ENCODE measurements at regions not wholly inside any gene's neighbourhood (a gene's known extent, or its start where the extent isn't known, plus 50 kb on each side); places are given as distances from the start of the nearest gene placed in this dataset.
"Not testable (repeated sequence)": the region's sequence is repeated elsewhere in the genome, so short reads cannot be mapped to it uniquely, and the experiment has no call there.

- DNase-seq (ENCODE audit: low spot score) = peak; percentile 37
Observed at GRCh38 chr18:39604836-39605235, 2039.2 kb upstream of the CELF4 start.

GRCh38 chr18:39602131-39602530, 2036.5 kb upstream of the CELF4 start:
- no peak for DNase-seq (ENCODE audit: low spot score)

GRCh38 chr18:39600894-39601293, 2035.3 kb upstream of the CELF4 start:
- no peak for DNase-seq (ENCODE audit: low spot score)

DNA sequence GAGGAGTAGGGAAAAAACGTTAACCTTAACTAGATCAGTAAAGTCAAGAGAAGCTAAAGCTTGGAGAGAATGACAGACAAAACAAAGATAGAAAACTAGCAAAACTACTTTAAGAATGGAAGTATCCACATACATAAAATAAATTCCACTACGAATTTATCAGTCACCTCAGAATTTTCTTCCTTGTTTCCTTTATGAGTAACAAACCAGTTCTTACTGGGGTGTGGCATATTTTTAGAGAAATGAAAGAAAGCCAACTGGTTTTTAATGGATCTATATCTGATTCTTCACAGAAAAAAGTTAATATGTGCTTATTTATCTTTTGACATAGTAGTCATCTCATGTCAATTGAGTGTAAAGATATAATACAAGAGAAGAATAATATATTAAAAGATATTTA, 2033.7 kb upstream of the CELF4 start:
- no peak for DNase-seq (ENCODE audit: low spot score)

GRCh38 chr18:39596891-39597290, 2031.3 kb upstream of the CELF4 start:
- no peak for DNase-seq (ENCODE audit: low spot score)

DNA sequence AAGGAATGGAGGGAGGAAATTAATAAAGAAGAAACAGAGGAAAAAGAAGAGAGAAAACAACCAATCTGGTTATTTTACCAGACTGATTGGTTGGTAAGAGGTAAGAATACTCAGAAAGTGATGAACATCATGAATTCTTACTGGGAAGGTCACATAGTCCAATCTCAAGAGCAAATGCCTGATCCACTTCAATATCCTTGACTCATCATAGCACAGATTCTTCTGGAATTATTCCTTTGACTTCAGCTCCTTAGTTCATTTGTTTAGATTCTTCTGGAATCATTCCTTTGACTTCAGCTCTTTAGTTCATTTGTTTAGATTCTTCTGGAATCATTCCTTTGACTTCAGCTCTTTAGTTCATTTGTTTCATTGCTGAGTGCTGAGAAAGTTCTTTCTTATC, 2030.6 kb upstream of the CELF4 start:
- DNase-seq (ENCODE audit: low spot score) = no peak

DNA sequence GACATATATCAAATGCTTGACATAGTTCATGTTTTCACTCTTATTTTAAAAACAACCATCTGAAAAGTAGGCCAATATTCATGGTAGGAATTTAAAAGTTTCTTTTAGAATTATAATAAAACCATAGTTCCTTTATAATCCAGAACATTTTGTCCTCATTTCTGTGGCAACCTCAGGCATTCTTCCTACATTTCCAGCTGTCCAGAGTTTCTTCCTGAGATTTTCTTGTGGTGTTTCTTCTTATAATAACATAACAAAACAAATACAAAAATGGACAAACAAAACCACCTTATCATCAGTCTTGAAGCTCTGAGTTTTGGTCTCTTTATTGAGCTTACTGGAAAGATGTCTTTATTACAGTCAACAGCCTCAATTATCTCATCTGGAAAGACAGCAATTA, 2028.6 kb upstream of the CELF4 start:
- DNase-seq (ENCODE audit: low spot score) = no peak

DNA sequence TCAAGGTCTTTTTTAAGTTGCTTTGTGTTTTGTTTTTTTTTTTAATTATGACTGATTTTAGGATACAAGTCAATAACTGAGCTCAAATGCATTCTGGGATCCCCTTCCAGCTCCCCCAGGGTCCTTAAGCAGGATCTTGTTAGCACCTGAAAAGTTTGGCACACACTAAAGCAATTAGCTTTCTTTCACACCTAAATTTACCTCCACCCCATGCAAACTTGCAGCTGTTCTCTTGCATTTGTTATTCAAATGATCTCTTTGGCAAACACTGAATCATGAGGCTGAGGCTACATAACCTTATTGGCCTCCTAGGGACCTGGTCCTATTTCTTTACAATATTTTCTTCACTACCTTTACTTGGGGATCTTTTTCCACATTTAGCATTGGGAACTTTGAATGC, 2026.1 kb upstream of the CELF4 start:
- no peak for DNase-seq (ENCODE audit: low spot score)

- no peak for DNase-seq (ENCODE audit: low spot score)
Observed at GRCh38 chr18:39589496-39589895, 2023.9 kb upstream of the CELF4 start.

- DNase-seq (ENCODE audit: low spot score) = no peak
Observed at GRCh38 chr18:39587586-39587985, 2022.0 kb upstream of the CELF4 start.

GRCh38 chr18:39586741-39587140, 2021.1 kb upstream of the CELF4 start:
- no peak for DNase-seq (ENCODE audit: low spot score)

DNA sequence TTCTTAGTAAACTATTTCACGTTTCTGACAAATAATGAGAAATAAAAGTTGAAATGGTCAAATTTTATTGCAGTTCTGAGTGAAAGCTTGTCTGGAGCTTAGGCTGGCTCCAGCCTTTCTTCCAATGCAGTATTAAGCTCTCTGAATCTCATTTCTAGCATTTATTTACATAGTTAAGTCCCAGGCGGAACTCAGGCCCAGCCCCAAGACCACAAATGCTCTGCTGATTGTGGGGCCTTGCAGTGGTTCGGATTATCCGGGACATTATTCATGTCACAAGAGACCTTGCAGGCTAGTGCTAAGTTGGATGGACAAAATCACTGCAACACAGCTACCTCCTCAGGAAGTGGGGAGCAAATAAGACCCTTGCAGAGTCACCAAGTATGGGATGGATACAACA, 2009.3 kb upstream of the CELF4 start:
- DNase-seq (ENCODE audit: low spot score) = no peak

- peak; percentile 19 for DNase-seq (ENCODE audit: low spot score)
Observed at GRCh38 chr18:39571511-39571910, 2005.9 kb upstream of the CELF4 start.

DNA sequence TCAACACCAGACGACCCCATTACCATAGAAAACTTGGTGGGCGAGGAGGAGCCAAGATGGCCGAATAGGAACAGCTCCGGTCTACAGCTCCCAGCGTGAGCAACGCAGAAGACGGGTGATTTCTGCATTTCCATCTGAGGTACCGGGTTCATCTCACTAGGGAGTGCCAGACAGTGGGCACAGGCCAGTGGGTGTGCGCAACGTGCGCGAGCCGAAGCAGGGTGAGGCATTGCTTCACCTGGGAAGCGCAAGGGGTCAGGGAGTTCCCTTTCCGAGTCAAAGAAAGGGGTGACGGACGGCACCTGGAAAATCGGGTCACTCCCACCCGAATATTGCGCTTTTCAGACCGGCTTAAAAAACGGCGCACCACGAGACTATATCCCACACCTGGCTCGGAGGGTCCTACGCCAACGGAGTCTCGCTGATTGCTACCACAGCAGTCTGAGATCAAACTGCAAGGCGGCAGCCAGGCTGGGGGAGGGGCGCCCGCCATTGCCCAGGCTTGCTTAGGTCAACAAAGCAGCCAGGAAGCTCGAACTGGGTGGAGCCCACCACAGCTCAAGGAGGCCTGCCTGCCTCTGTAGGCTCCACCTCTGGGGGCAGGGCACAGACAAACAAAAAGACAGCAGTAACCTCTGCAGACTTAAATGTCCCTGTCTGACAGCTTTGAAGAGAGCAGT, 2000.1 kb upstream of the CELF4 start:
- not testable (repeated sequence) for DNase-seq (ENCODE audit: low spot score)

- DNase-seq (ENCODE audit: low spot score) = no peak
Observed at GRCh38 chr18:39564716-39565115, 1999.1 kb upstream of the CELF4 start.

DNA sequence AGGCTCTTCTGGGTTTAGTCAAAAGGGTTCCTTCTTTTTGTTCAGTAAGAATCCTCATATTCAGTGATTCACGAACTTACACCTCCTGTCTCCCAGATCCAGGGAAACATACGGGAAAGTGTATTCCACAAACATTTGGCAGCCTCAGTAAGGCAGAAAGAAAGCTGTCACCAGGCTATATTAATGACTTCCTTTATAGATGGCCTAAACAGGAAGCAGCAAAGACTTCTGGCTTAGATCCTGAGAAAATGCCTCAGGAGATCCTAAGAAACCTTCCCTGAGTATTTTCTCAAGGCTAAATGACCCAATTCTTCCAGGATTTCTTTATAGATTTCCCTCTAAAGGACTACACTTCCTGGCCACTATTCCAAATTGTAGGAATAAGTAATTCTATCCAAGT, 1995.5 kb upstream of the CELF4 start:
- DNase-seq (ENCODE audit: low spot score) = peak; percentile 9

- no peak for DNase-seq (ENCODE audit: low spot score)
Observed at GRCh38 chr18:39558658-39559057, 1993.1 kb upstream of the CELF4 start.

DNA sequence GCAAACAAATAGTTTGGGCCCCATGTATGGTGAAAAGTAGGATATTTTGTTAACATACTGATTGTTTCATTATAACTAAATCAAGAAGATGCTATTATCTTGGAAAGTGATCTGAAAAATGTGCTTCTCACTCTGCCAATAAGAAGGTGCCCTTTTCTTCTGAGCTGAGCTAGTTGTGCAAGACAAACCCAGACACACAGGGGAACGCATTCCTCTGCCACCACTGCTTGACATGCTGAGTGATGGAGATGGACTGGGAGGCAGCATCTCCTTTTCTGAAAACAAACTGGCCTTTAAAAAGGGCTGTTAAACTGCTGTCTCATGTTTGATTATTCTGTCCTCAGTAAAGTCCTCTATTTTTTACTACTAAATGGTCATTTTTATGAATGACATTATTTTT, 1989.9 kb upstream of the CELF4 start:
- DNase-seq (ENCODE audit: low spot score) = no peak

DNA sequence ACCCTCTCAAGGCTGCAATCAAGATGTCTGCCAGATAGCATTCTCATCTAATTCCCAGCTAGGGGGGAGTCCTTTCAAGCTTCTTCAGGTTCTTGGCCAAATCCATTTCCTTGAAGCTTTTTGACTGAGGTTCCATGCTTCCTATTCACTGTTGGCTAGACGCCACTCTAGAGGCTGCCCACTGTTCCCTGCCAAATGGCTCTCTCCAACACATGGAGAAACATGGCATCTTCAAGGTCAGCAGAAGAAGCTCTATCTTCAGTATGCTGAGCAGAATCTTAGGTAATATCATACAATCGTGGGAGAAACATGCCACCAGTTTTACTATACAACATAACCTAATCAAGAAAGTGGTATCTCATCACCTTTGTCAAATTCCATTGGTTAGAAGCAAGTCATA, 1985.1 kb upstream of the CELF4 start:
- no peak for DNase-seq (ENCODE audit: low spot score)

DNA sequence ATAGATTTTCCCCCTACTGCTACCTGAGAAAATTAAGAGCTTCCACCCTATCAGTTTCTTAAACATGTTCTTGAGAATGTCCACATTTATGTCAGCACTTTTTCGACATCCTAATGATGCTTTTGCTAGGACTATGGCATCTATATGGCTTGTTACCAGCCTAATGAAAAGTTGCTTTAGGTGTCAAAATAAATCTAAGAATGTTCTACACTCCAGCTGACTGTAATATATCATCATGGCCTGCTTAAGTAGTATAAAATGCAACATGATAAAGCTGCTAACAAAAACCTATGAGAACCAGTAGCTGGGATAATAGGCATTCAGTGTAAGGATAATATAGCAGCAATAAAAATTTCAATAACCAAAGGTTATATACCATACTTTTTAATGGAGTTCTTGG, 1983.5 kb upstream of the CELF4 start:
- DNase-seq (ENCODE audit: low spot score) = no peak

DNA sequence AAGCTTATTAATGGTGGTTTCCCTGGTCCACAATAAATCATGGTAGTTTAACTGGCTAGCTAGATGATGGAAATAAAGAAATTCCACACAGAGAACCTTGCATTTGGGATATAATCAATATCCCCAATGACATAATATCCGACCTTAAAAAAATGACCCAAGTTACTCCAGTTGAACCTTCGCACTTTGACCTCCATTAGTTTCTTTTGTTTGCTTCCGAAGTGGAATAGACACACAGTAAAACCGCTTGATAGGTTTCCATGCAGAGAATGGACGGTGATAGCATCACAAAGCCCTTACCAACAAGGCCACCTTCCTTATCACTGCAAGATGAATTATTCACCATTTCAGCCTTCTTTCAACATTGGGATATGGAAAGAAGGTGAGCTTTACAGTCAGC, 1966.1 kb upstream of the CELF4 start:
- DNase-seq (ENCODE audit: low spot score) = no peak

- DNase-seq (ENCODE audit: low spot score) = no peak
Observed at GRCh38 chr18:39529358-39529757, 1963.8 kb upstream of the CELF4 start.

DNA sequence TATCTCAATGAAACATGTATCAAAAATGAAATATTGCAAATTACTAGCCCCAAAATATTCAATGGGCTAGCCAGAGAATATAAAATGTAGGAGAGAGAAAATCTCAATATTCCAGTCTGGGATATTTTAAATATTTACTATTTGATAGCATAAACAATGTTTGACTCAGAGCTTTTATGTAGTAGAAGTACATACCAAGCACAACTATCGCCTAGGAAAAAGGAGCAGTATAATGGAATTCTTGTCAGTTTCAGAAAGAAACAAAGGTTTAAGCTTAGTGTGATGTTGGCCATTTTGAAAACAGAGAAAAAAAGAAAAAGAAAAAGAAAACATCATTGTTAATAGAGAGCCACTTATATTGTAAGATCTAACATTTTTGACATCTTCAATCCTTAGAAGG, 1961.9 kb upstream of the CELF4 start:
- no peak for DNase-seq (ENCODE audit: low spot score)

DNA sequence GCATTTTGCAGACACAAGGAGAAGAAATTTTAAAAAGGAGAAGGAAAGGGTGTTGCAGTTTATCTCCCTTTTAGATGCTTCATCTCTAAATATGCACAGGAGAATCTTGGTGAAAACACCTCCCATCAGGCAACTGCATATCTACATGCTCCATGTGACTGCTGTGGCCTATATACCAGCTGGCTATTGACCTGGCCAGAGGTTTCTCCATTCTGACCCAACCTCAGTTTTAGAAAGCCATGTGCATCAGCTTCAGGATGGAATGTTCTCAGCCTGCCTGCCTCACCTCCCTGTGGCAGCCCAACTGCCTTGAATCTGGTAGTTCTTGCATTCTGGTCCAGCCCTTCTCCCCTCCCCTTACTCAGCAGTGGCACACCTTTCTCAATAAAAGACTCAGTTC, 1958.8 kb upstream of the CELF4 start:
- DNase-seq (ENCODE audit: low spot score) = no peak

- peak; percentile 33 for DNase-seq (ENCODE audit: low spot score)
Observed at GRCh38 chr18:39523281-39523680, 1957.7 kb upstream of the CELF4 start.
